Activated T-cell treated with anti-CD3 and anti-CD28 coated beads, Interleukin-2, amount 50 U/mL, for 4 hours (primary cell): ENCODE measurements at regions not wholly inside any gene's neighbourhood (a gene's known extent, or its start where the extent isn't known, plus 50 kb on each side); places are given as distances from the start of the nearest gene placed in this dataset.
"Not testable (repeated sequence)": the region's sequence is repeated elsewhere in the genome, so short reads cannot be mapped to it uniquely, and the experiment has no call there.

ENCODE experiments used
- ATAC-seq, 2 donors: fragments of 200-7000 bp; cut with Tn5 transposase; one replicate each; pipeline ENCODE4 v1.10.0; 2021
- DNase-seq: peaks from one replicate; pipeline ENCODE4 v3.0.0-alpha.2; 2020
- H3K27me3 Mint-ChIP-seq: one replicate; pipeline ENCODE4 v1.8.0; 2021; ENCODE audit warnings: low read depth, mixed read lengths
- H3K36me3 Mint-ChIP-seq: one replicate; pipeline ENCODE4 v1.8.0; 2022; ENCODE audit warnings: mixed read lengths; ENCODE audit not compliant: insufficient read depth
- H3K4me1 Mint-ChIP-seq: one replicate; pipeline ENCODE4 v1.8.0; 2021; ENCODE audit warnings: low read depth, mixed read lengths
- H3K4me3 Mint-ChIP-seq: one replicate; pipeline ENCODE4 v1.8.0; 2021; ENCODE audit warnings: mild to moderate bottlenecking, moderate library complexity, mixed read lengths
- H3K9me3 Mint-ChIP-seq: one replicate; pipeline ENCODE4 v1.8.0; 2021; ENCODE audit warnings: mixed read lengths

GRCh38 chr2:184072470-184072869, 525.9 kb upstream of the ZNF804A start:
- Mint-ChIP-seq H3K4me3 (no peak overlapping the region), H3K27me3 (no peaks in the 10 kb centered on the region), H3K9me3 (peaks cover 4% of the 10 kb centered on the region), H3K4me1 (no peaks in the 10 kb centered on the region), H3K36me3 (no peaks in the 10 kb centered on the region)
- DNase-seq, result no peak
- no peak for ATAC-seq

GRCh38 chr2:184078496-184078895, 519.8 kb upstream of the ZNF804A start:
- H3K36me3 Mint-ChIP-seq, result no peaks in the 10 kb centered on the region
- H3K4me3 Mint-ChIP-seq, result no peak overlapping the region
- DNase-seq, result no peak
- no peak for ATAC-seq
- H3K27me3 Mint-ChIP-seq, result no peaks in the 10 kb centered on the region
- peaks cover 10% of the 10 kb centered on the region for H3K9me3 Mint-ChIP-seq
- no peaks in the 10 kb centered on the region for H3K4me1 Mint-ChIP-seq

GRCh38 chr2:184091456-184091855, 506.9 kb upstream of the ZNF804A start:
- Mint-ChIP-seq H3K4me1 (no peaks in the 10 kb centered on the region), H3K9me3 (peaks cover 9% of the 10 kb centered on the region), H3K27me3 (no peaks in the 10 kb centered on the region), H3K36me3 (no peaks in the 10 kb centered on the region), H3K4me3 (no peak overlapping the region)
- DNase-seq, result no peak
- no peak for ATAC-seq

- Mint-ChIP-seq H3K27me3 (no peaks in the 10 kb centered on the region), H3K36me3 (no peaks in the 10 kb centered on the region), H3K4me3 (no peak overlapping the region), H3K9me3 (peaks cover 2% of the 10 kb centered on the region), H3K4me1 (no peaks in the 10 kb centered on the region)
- no peak for ATAC-seq
- DNase-seq, result no peak
Measured at GRCh38 chr2:184113696-184114403, 484.5 kb upstream of the ZNF804A start.

- Mint-ChIP-seq H3K4me1 (no peaks in the 10 kb centered on the region), H3K27me3 (no peaks in the 10 kb centered on the region), H3K9me3 (no peaks in the 10 kb centered on the region), H3K4me3 (no peak overlapping the region), H3K36me3 (no peaks in the 10 kb centered on the region)
- DNase-seq (no peak), ATAC-seq (no peak)
Measured at GRCh38 chr2:184114439-184114838, 483.9 kb upstream of the ZNF804A start.

GRCh38 chr2:184119989-184120800, 478.1 kb upstream of the ZNF804A start:
- DNase-seq, result no peak
- H3K4me3 Mint-ChIP-seq, result no peak overlapping the region
- H3K27me3 Mint-ChIP-seq, result no peaks in the 10 kb centered on the region
- H3K9me3 Mint-ChIP-seq, result no peaks in the 10 kb centered on the region
- H3K36me3 Mint-ChIP-seq, result no peaks in the 10 kb centered on the region
- no peaks in the 10 kb centered on the region for H3K4me1 Mint-ChIP-seq
- no peak for ATAC-seq

GRCh38 chr2:184125867-184126266, 472.5 kb upstream of the ZNF804A start:
- Mint-ChIP-seq H3K36me3 (no peaks in the 10 kb centered on the region), H3K4me1 (no peaks in the 10 kb centered on the region)

GRCh38 chr2:184129073-184129472, 469.3 kb upstream of the ZNF804A start:
- no peak overlapping the region for H3K4me3 Mint-ChIP-seq
- H3K27me3 Mint-ChIP-seq, result no peaks in the 10 kb centered on the region
- peaks cover 7% of the 10 kb centered on the region for H3K9me3 Mint-ChIP-seq
- no peak for DNase-seq
- H3K4me1 Mint-ChIP-seq, result no peaks in the 10 kb centered on the region
- no peak for ATAC-seq
- H3K36me3 Mint-ChIP-seq, result no peaks in the 10 kb centered on the region

More at GRCh38 chr2:184125867-184126266, 472.5 kb upstream of the ZNF804A start:
- ATAC-seq (no peak), DNase-seq (no peak)
- Mint-ChIP-seq H3K9me3 (no peaks in the 10 kb centered on the region), H3K27me3 (no peaks in the 10 kb centered on the region), H3K4me3 (no peak overlapping the region)

- ATAC-seq, result no peak
- DNase-seq, result no peak
- no peaks in the 10 kb centered on the region for H3K27me3 Mint-ChIP-seq
- no peaks in the 10 kb centered on the region for H3K36me3 Mint-ChIP-seq
- no peak overlapping the region for H3K4me3 Mint-ChIP-seq
- H3K9me3 Mint-ChIP-seq, result peaks cover 12% of the 10 kb centered on the region
- H3K4me1 Mint-ChIP-seq, result no peaks in the 10 kb centered on the region
Measured at GRCh38 chr2:184137955-184138354, 460.4 kb upstream of the ZNF804A start.

GRCh38 chr2:184141866-184142265, 456.5 kb upstream of the ZNF804A start:
- Mint-ChIP-seq H3K36me3 (no peaks in the 10 kb centered on the region), H3K4me3 (no peak overlapping the region), H3K4me1 (no peaks in the 10 kb centered on the region), H3K9me3 (peaks cover 5% of the 10 kb centered on the region), H3K27me3 (no peaks in the 10 kb centered on the region)
- no peak for ATAC-seq
- no peak for DNase-seq

GRCh38 chr2:184154438-184154837, 443.9 kb upstream of the ZNF804A start:
- Mint-ChIP-seq H3K27me3 (no peaks in the 10 kb centered on the region), H3K4me3 (no peak overlapping the region), H3K9me3 (peaks cover 17% of the 10 kb centered on the region), H3K36me3 (no peaks in the 10 kb centered on the region), H3K4me1 (no peaks in the 10 kb centered on the region)
- no peak for ATAC-seq
- DNase-seq, result no peak

GRCh38 chr2:184155791-184156190, 442.5 kb upstream of the ZNF804A start:
- no peak for DNase-seq
- H3K4me3 Mint-ChIP-seq, result no peak overlapping the region
- no peaks in the 10 kb centered on the region for H3K27me3 Mint-ChIP-seq
- H3K36me3 Mint-ChIP-seq, result no peaks in the 10 kb centered on the region
- H3K4me1 Mint-ChIP-seq, result no peaks in the 10 kb centered on the region
- ATAC-seq, result no peak
- H3K9me3 Mint-ChIP-seq, result peaks cover 7% of the 10 kb centered on the region

- ATAC-seq (no peak), DNase-seq (no peak)
- H3K4me1 Mint-ChIP-seq, result no peaks in the 10 kb centered on the region
- H3K36me3 Mint-ChIP-seq, result no peaks in the 10 kb centered on the region
- peaks cover 4% of the 10 kb centered on the region for H3K9me3 Mint-ChIP-seq
- no peak overlapping the region for H3K4me3 Mint-ChIP-seq
- no peaks in the 10 kb centered on the region for H3K27me3 Mint-ChIP-seq
Measured at GRCh38 chr2:184157141-184157540, 441.2 kb upstream of the ZNF804A start.

- H3K4me3 Mint-ChIP-seq, result no peak overlapping the region
- no peaks in the 10 kb centered on the region for H3K36me3 Mint-ChIP-seq
- no peaks in the 10 kb centered on the region for H3K4me1 Mint-ChIP-seq
- DNase-seq (no peak), ATAC-seq (no peak)
- peaks cover 17% of the 10 kb centered on the region for H3K9me3 Mint-ChIP-seq
- H3K27me3 Mint-ChIP-seq, result no peaks in the 10 kb centered on the region
Measured at GRCh38 chr2:184162426-184162825, 435.9 kb upstream of the ZNF804A start.

GRCh38 chr2:184168823-184169222, 429.5 kb upstream of the ZNF804A start:
- H3K4me3 Mint-ChIP-seq, H3K27me3 Mint-ChIP-seq, ATAC-seq, H3K4me1 Mint-ChIP-seq, H3K36me3 Mint-ChIP-seq, DNase-seq: not testable (repeated sequence)
- peaks cover 28% of the 10 kb centered on the region for H3K9me3 Mint-ChIP-seq
